ENCODE measurements at regions not wholly inside any gene's neighbourhood (a gene's known extent, or its start where the extent isn't known, plus 50 kb on each side); places are given as distances from the start of the nearest gene placed in this dataset.

- no peaks in the 10 kb centered on the region for H3K27me3 ChIP-seq (ENCODE audit: insufficient read depth)
- H3K27ac ChIP-seq (ENCODE audit: low read depth), result no peak overlapping the region
- no peaks in the 10 kb centered on the region for H3K36me3 ChIP-seq (ENCODE audit: insufficient read depth)
- H4K20me1 ChIP-seq (replicated peaks; ENCODE audit: insufficient read depth), result no peaks in the 10 kb centered on the region
- ATAC-seq (no peak), DNase-seq (ENCODE audit: low spot score) (no peak)
- H2AFZ ChIP-seq, result peak overlapping the region; percentile 20; the same call in 1 of the 2 replicates
- H3K9me2 ChIP-seq (ENCODE audit: insufficient read depth), result no peaks in the 10 kb centered on the region
- TF ChIP-seq STAT1 (IDR thresholded peaks at IDR 0.05; ENCODE audit: unreplicated experiment) (no peak), ZNF331 (CRISPR knock-in tag; IDR thresholded peaks at IDR 0.05; ENCODE audit: low read depth) (no peak), ZNF462 (CRISPR knock-in tag; IDR thresholded peaks at IDR 0.05) (no peak), NANOG (IDR thresholded peaks at IDR 0.05; ENCODE audit: borderline replicate concordance) (no peak), POLR2AphosphoS5 (IDR thresholded peaks at IDR 0.05; ENCODE audit: low read depth) (no peak), EZH2 (IDR thresholded peaks at IDR 0.05; ENCODE audit: low read depth, unreplicated experiment) (no peak), CTCF (conservative IDR thresholded peaks at IDR 0.05; ENCODE audit: low read depth in 2 of 2) (no peak), ZNF114 (CRISPR knock-in tag; IDR thresholded peaks at IDR 0.05) (no peak), JUNB (IDR thresholded peaks at IDR 0.05; ENCODE audit: unreplicated experiment) (no peak), EZH2phosphoT487 (IDR thresholded peaks at IDR 0.05; ENCODE audit: unreplicated experiment) (no peak), CREB1 (CRISPR knock-in tag; IDR thresholded peaks at IDR 0.05; ENCODE audit: low read depth) (no peak), ETS1 (IDR thresholded peaks at IDR 0.05) (no peak), REST (IDR thresholded peaks at IDR 0.05; ENCODE audit: unreplicated experiment) (no peak)
- no peak overlapping the region for H3K4me3 ChIP-seq
- no peaks in the 10 kb centered on the region for H3F3A ChIP-seq (replicated peaks; ENCODE audit: low read depth)
- Mint-ChIP-seq H3K4me1 (no peaks in the 10 kb centered on the region), H3K9me3 (no peaks in the 10 kb centered on the region), H3K4me3 (no peak overlapping the region), H3K27me3 (ENCODE audit: insufficient read depth, low read depth, poor library complexity) (peaks cover 8% of the 10 kb centered on the region), H3K36me3 (ENCODE audit: low read depth) (no peaks in the 10 kb centered on the region), H3K27ac (no peak overlapping the region)
- H3K4me1 ChIP-seq (ENCODE audit: insufficient read depth), result no peaks in the 10 kb centered on the region
- H3K4me2 ChIP-seq, result no peak overlapping the region
- H3K79me2 ChIP-seq (replicated peaks; ENCODE audit: insufficient read depth), result no peaks in the 10 kb centered on the region
These were observed 52.3 kb upstream of the CNOT10 start for GRCh38 chr3:32632533-32633265.
